Thymus (tissue), 11 donors: ENCODE measurements at regions not wholly inside any gene's neighbourhood (a gene's known extent, or its start where the extent isn't known, plus 50 kb on each side); places are given as distances from the start of the nearest gene placed in this dataset.
"Not testable (repeated sequence)": the region's sequence is repeated elsewhere in the genome, so short reads cannot be mapped to it uniquely, and the experiment has no call there.

Experiments
- DNase-seq, 9 donors: peaks; one replicate each; pipeline ENCODE4 v3.0.0-alpha.2; 2013; ENCODE audit warnings: low spot score in 9 of 9, low read depth in 6 of 9, missing footprints in 1 of 9
- H3K27ac ChIP-seq, 2 donors: one replicate each; pipeline ENCODE4 v1.5.1; 2013; ENCODE audit warnings: control low read depth in 1 of 2, low read depth in 1 of 2, low read length in 1 of 2, mild to moderate bottlenecking in 1 of 2, moderate library complexity in 1 of 2
- H3K27me3 ChIP-seq, 2 donors: one replicate each; pipeline ENCODE4 v1.5.1; 2013; ENCODE audit warnings: low read length in 1 of 2; ENCODE audit not compliant: control insufficient read depth in 2 of 2, insufficient read depth in 1 of 2
- H3K36me3 ChIP-seq, 2 donors: one replicate each; pipeline ENCODE4 v1.5.1; 2013; ENCODE audit warnings: low read length in 1 of 2, mild to moderate bottlenecking in 1 of 2, moderate library complexity in 1 of 2; ENCODE audit not compliant: control insufficient read depth in 2 of 2, insufficient read depth in 2 of 2
- H3K4me1 ChIP-seq, 2 donors: one replicate each; pipeline ENCODE4 v1.5.1; 2013; ENCODE audit warnings: low read length in 2 of 2; ENCODE audit not compliant: control insufficient read depth in 2 of 2, insufficient read depth in 2 of 2
- H3K4me3 ChIP-seq, 2 donors: one replicate each; pipeline ENCODE4 v1.5.1; 2013; ENCODE audit warnings: low read length in 2 of 2, control low read depth in 1 of 2, mild to moderate bottlenecking in 1 of 2
- H3K9me3 ChIP-seq, 2 donors: one replicate each; pipeline ENCODE4 v1.5.1; 2013; ENCODE audit warnings: low read length in 1 of 2, mild to moderate bottlenecking in 1 of 2; ENCODE audit not compliant: control insufficient read depth in 2 of 2, insufficient read depth in 1 of 2
- WGBS: extraction: QIAGEN DNeasy Blood & Tissue Kit; methylation state at CpG from one replicate; pipeline ENCODE4 v1.1.7; 2013; 5-methylcytosine and 5-hydroxymethylcytosine counted together
- donor health status: healthy.

- Histone ChIP-seq H3K27ac (no peak overlapping the region), H3K27me3 (no peaks in the 10 kb centered on the region), H3K36me3 (no peaks in the 10 kb centered on the region), H3K9me3 (peaks cover 0 to 11% of the 10 kb centered on the region in 2 donors), H3K4me3 (no peak overlapping the region), H3K4me1 (peaks cover 0 to 2% of the 10 kb centered on the region in 2 donors)
- 65% methylated on average over 7 of the region's 7 CpGs for WGBS
- peak in 2 of 9 donors; percentile 17 to 40 for DNase-seq
These were observed 131.9 kb upstream of the PCGF5 start for GRCh38 chr10:91088300-91089140.

GRCh38 chr10:91090761-91091529 lies 129.5 kb upstream of the PCGF5 start:
- Histone ChIP-seq H3K4me1 (peaks cover 0 to 5% of the 10 kb centered on the region in 2 donors), H3K27ac (no peak overlapping the region), H3K27me3 (no peaks in the 10 kb centered on the region), H3K36me3 (no peaks in the 10 kb centered on the region), H3K9me3 (peaks cover 0 to 12% of the 10 kb centered on the region in 2 donors), H3K4me3 (no peak overlapping the region)
- WGBS, result 87% methylated on average over 5 of the region's 5 CpGs
- DNase-seq, result peak in 2 of 9 donors; percentile 19 to 41

DNA sequence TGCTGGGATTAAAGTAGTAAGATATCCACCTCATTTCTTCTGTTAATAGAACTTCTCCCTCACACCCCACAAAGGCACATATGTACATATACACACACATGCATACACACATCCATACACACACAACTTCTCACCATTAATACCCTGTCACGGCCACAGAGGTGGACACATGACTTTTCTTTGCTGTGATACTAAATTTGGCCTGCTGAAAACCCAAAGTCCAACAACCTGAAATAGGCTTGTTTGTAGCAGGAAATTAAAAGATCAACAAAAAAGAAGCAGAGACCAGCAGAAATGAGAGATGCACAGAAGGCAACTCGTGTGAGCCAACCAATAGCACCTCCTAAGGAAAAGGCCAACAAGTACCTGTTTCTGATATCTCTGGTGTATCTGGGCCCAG lies 128.7 kb upstream of the PCGF5 start:
- Histone ChIP-seq H3K27ac (no peak overlapping the region), H3K27me3 (no peaks in the 10 kb centered on the region), H3K36me3 (no peaks in the 10 kb centered on the region), H3K4me3 (no peak overlapping the region), H3K9me3 (peaks cover 0 to 13% of the 10 kb centered on the region in 2 donors), H3K4me1 (peaks cover 0 to 5% of the 10 kb centered on the region in 2 donors)
- 95% methylated on average over 2 of the region's 2 CpGs for WGBS
- no peak for DNase-seq

GRCh38 chr10:91096274-91096673 lies 124.2 kb upstream of the PCGF5 start:
- Histone ChIP-seq H3K4me1 (peaks cover 0 to 5% of the 10 kb centered on the region in 2 donors), H3K36me3 (no peaks in the 10 kb centered on the region), H3K4me3 (no peak overlapping the region), H3K9me3 (peaks cover 2 to 17% of the 10 kb centered on the region in 2 donors), H3K27me3 (no peaks in the 10 kb centered on the region), H3K27ac (no peak overlapping the region)
- WGBS, result 95% methylated on average over 3 of the region's 3 CpGs
- DNase-seq, result no peak

DNA sequence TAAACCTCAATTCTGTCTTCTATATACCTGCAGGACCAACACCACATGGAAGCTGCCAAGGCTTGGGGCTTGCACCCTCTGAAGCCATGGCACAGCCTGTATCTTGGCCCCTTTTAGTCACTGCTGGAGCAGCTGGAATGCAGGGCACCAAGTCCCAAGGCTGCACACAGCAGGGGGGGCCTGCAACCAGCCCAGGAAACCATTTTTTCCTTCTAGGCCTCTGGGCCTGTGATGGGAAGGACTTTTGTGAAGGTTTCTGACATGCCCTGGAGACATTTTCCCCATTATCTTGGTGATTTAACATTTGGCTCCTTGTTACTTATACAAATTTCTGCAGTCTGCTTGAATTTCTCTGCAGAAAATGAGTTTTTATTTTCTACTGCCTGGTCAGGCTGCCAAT lies 123.2 kb upstream of the PCGF5 start:
- peaks cover 0 to 5% of the 10 kb centered on the region in 2 donors for H3K4me1 ChIP-seq
- H3K4me3 ChIP-seq, result no peak overlapping the region
- peaks cover 2 to 17% of the 10 kb centered on the region in 2 donors for H3K9me3 ChIP-seq
- no peak overlapping the region for H3K27ac ChIP-seq
- DNase-seq, result no peak
- no peaks in the 10 kb centered on the region for H3K36me3 ChIP-seq
- H3K27me3 ChIP-seq, result no peaks in the 10 kb centered on the region

GRCh38 chr10:91098021-91098420 lies 122.4 kb upstream of the PCGF5 start:
- H3K27me3 ChIP-seq, H3K27ac ChIP-seq, H3K36me3 ChIP-seq, H3K4me3 ChIP-seq, DNase-seq, H3K4me1 ChIP-seq: not testable (repeated sequence)
- H3K9me3 ChIP-seq, result peaks cover 2 to 14% of the 10 kb centered on the region in 2 donors
- 94% methylated on average over 2 of the region's 2 CpGs for WGBS

DNA sequence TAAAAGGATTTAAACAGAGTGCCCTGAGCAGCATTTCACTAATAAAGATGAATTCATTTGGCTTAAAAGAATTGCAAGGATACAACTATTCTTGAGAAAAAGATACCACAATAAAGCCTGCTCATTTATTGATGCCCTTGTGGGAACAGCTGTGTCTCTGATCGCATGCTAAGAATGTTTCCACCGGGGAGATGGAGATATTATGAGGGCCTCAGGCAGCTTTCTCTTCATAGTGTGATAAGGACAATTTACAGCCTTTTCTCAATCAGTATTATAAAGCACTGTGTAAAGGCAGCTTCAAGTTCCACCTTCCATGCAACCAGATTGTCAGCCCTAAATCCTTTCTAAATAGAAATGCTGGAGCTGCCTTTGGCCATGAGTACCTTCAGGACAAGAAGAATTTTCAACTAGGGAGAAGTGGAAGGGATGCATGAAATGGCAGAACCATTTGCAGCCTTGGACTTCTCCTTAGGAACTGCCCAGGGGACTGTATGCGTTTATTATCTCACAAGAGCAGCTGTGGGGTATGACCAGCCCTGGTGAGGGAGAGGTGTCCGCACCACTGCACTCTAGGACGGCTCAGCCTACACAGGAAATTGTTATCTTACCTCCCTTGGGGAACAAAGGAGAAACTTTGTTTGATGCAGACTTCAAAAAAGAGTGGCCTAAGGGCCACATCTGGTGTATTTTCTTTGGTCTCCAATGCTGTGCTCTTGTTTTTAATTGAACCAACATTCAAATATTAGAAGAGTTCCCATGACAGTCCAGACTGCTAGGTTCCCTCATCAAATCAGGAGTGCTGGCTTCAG lies 116.9 kb upstream of the PCGF5 start:
- no peak overlapping the region for H3K4me3 ChIP-seq
- H3K27ac ChIP-seq, result peak overlapping the region in 1 of 2 donors; percentile 47
- H3K27me3 ChIP-seq, result no peaks in the 10 kb centered on the region
- no peaks in the 10 kb centered on the region for H3K36me3 ChIP-seq
- WGBS, result 24% methylated on average over 5 of the region's 5 CpGs
- DNase-seq, result peak in 2 of 9 donors; percentile 10 to 37
- peaks cover 6 to 30% of the 10 kb centered on the region in 2 donors for H3K4me1 ChIP-seq
- H3K9me3 ChIP-seq, result no peaks in the 10 kb centered on the region

DNA sequence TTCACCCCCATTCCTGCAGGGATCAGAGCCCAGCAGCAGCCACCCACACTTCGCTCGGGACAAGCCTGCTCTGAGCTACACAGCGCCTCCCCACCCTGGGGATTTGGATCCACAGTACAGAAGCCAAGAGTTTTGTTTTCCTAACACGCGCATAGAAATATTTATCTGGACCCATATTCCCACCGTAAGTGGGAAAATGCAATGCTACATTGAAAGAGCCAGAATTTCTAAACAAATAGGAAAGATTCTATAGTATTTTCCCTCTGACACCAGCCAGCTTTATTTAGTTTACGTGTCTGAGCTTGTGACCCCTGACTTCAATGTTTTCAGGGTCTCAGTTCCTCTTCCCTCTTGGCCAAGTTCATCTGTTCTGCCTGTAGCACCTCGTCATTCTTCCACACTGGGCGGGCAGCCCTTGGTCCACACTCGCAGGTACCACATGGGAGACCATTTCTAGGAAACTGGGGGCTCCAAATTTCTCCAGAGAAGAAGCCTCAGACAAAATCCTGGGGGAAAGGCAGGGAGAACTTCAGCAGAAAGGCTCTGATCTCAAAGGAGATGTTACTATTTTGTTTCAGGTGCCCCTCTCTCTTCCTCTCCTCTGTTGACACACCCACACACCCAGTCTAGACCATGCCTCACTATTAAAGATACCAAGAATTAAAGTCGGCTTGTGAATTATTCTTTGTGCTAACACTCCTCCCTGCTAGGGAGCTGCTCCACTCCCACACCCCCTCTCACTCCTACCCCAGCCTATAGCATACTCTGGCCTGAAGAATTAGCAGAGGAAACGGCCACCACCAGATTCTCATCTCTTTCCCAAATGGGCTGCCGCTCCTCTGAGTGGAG lies 116.0 kb upstream of the PCGF5 start:
- no peak for DNase-seq
- 92% methylated on average over 13 of the region's 13 CpGs for WGBS
- Histone ChIP-seq H3K9me3 (no peaks in the 10 kb centered on the region), H3K27me3 (no peaks in the 10 kb centered on the region), H3K4me1 (peaks cover 6 to 30% of the 10 kb centered on the region in 2 donors), H3K4me3 (no peak overlapping the region), H3K27ac (no peak overlapping the region), H3K36me3 (no peaks in the 10 kb centered on the region)
